GM23338 (cell line): ENCODE measurements at regions not wholly inside any gene's neighbourhood (a gene's known extent, or its start where the extent isn't known, plus 50 kb on each side); places are given as distances from the start of the nearest gene placed in this dataset.

Source experiments
- ATAC-seq: fragments of 200-7000 bp; cut with Tn5 transposase; 3 replicates; pipeline ENCODE4 v1.9.1; 2020
- DNase-seq: peaks from one replicate; pipeline ENCODE4 v3.0.0-alpha.2; 2015; ENCODE audit warnings: low spot score
- H2AFZ ChIP-seq: fragments of 200-600 bp; sonication (generic); 2 replicates; pipeline ENCODE4 v1.8.0; 2016; ENCODE audit warnings: antibody characterized with exemption, mild to moderate bottlenecking, moderate library complexity
- H3F3A ChIP-seq: fragments of 200-600 bp; sonication (generic); replicated peaks from 2 replicates; pipeline ENCODE4 v1.8.0; 2017; ENCODE audit warnings: antibody characterized with exemption, mixed run types, low read depth
- H3K27ac ChIP-seq: fragments of 200-600 bp; sonication (generic); 2 replicates; pipeline ENCODE4 v1.6.1; 2016; ENCODE audit warnings: low read depth
- H3K27me3 ChIP-seq: fragments of 200-600 bp; sonication (generic); 2 replicates; pipeline ENCODE4 v1.8.0; 2016; ENCODE audit warnings: mild to moderate bottlenecking, mixed run types, moderate library complexity; ENCODE audit not compliant: insufficient read depth
- H3K36me3 ChIP-seq: fragments of 200-600 bp; sonication (generic); 2 replicates; pipeline ENCODE4 v1.8.0; 2016; ENCODE audit warnings: mild to moderate bottlenecking; ENCODE audit not compliant: insufficient read depth
- H3K4me1 ChIP-seq: fragments of 200-600 bp; sonication (generic); 2 replicates; pipeline ENCODE4 v1.8.0; 2016; ENCODE audit warnings: mild to moderate bottlenecking, moderate library complexity; ENCODE audit not compliant: insufficient read depth
- H3K4me2 ChIP-seq: fragments of 200-600 bp; sonication (generic); 2 replicates; pipeline ENCODE4 v1.7.1; 2017; ENCODE audit warnings: mixed run types
- H3K4me3 ChIP-seq: fragments of 200-600 bp; sonication (generic); 2 replicates; pipeline ENCODE4 v1.6.1; 2016; ENCODE audit warnings: mixed run types
- H3K79me2 ChIP-seq: fragments of 200-600 bp; sonication (generic); replicated peaks from 2 replicates; pipeline ENCODE4 v1.8.0; 2017; ENCODE audit warnings: mild to moderate bottlenecking; ENCODE audit not compliant: insufficient read depth
- H3K9me2 ChIP-seq: fragments of 200-600 bp; sonication (generic); 2 replicates; pipeline ENCODE4 v1.8.0; 2017; ENCODE audit not compliant: insufficient read depth
- H4K20me1 ChIP-seq: fragments of 200-600 bp; sonication (generic); replicated peaks from 2 replicates; pipeline ENCODE4 v1.8.0; 2017; ENCODE audit warnings: mild to moderate bottlenecking; ENCODE audit not compliant: insufficient read depth
- H3K27ac Mint-ChIP-seq: 2 replicates; pipeline ENCODE4 v1.8.0; 2020; ENCODE audit warnings: inconsistent platforms, mild to moderate bottlenecking, moderate library complexity, mixed read lengths
- H3K27me3 Mint-ChIP-seq: 3 replicates; pipeline ENCODE4 v1.8.0; 2022; ENCODE audit warnings: low read depth, mild to moderate bottlenecking, moderate library complexity, mixed read lengths, inconsistent platforms; ENCODE audit not compliant: insufficient read depth, poor library complexity
- H3K36me3 Mint-ChIP-seq: 3 replicates; pipeline ENCODE4 v1.8.0; 2021; ENCODE audit warnings: low read depth, mild to moderate bottlenecking, inconsistent platforms, moderate library complexity, mixed read lengths
- H3K4me1 Mint-ChIP-seq: 3 replicates; pipeline ENCODE4 v1.8.0; 2020; ENCODE audit warnings: mild to moderate bottlenecking, inconsistent platforms, mixed read lengths
- H3K4me3 Mint-ChIP-seq: 3 replicates; pipeline ENCODE4 v1.8.0; 2021; ENCODE audit warnings: moderate library complexity, mild to moderate bottlenecking, inconsistent platforms, mixed read lengths
- H3K9me3 Mint-ChIP-seq: 3 replicates; pipeline ENCODE4 v1.8.0; 2020; ENCODE audit warnings: moderate library complexity, mild to moderate bottlenecking, inconsistent platforms, mixed read lengths
- CREB1 ChIP-seq: fragments of 250-450 bp; sonication (Bioruptor Pico); IDR thresholded peaks from 2 replicates; pipeline ENCODE4 v1.5.0; 2020; ENCODE audit warnings: low read depth, mild to moderate bottlenecking, moderate library complexity
- EZH2 ChIP-seq: fragments of 200-600 bp; sonication (generic); IDR thresholded peaks from one replicate; pipeline ENCODE4 v1.8.0; 2017; ENCODE audit warnings: antibody characterized with exemption, mild to moderate bottlenecking, low read depth; ENCODE audit not compliant: unreplicated experiment
- EZH2phosphoT487 ChIP-seq: fragments of 200-600 bp; sonication (generic); IDR thresholded peaks from one replicate; pipeline ENCODE4 v1.8.1; 2018; ENCODE audit warnings: antibody characterized with exemption; ENCODE audit not compliant: unreplicated experiment
- JUNB ChIP-seq: IDR thresholded peaks from one replicate; pipeline ENCODE4 v1.6.1; 2016; ENCODE audit warnings: antibody characterized with exemption; ENCODE audit not compliant: unreplicated experiment
- NANOG ChIP-seq: IDR thresholded peaks from 2 replicates; pipeline ENCODE4 v1.6.1; 2016; ENCODE audit warnings: antibody characterized with exemption, borderline replicate concordance
- STAT1 ChIP-seq: IDR thresholded peaks from one replicate; pipeline ENCODE4 v1.6.1; 2016; ENCODE audit warnings: antibody characterized with exemption; ENCODE audit not compliant: unreplicated experiment
- ZNF114 ChIP-seq: fragments of 250-450 bp; sonication (Bioruptor Pico); IDR thresholded peaks from 2 replicates; pipeline ENCODE4 v1.5.0; 2020; ENCODE audit warnings: mild to moderate bottlenecking, moderate library complexity
- ZNF331 ChIP-seq: fragments of 250-450 bp; sonication (Bioruptor Pico); IDR thresholded peaks from 2 replicates; pipeline ENCODE4 v1.5.0; 2020; ENCODE audit warnings: low read depth, mild to moderate bottlenecking, moderate library complexity
- TF ChIP-seq, protein P1 (sequence below), 2 experiments: fragments of 200-600 bp in 1 of 2; sonication (generic) in 1 of 2; conservative IDR thresholded peaks; 2 replicates each; pipeline versions ENCODE4 v1.5.1 to v1.6.1; 2016 to 2017; ENCODE audit warnings: antibody characterized with exemption in 2 of 2, low read depth in 2 of 2, mild to moderate bottlenecking in 2 of 2, moderate library complexity in 1 of 2
- TF ChIP-seq, protein P2 (sequence below): IDR thresholded peaks from one replicate; pipeline ENCODE4 v1.6.1; 2018; ENCODE audit warnings: antibody characterized with exemption; ENCODE audit not compliant: unreplicated experiment
- TF ChIP-seq, protein P3 (sequence below): IDR thresholded peaks from 2 replicates; pipeline ENCODE4 v1.6.1; 2016; ENCODE audit warnings: antibody characterized with exemption
- TF ChIP-seq, protein P4 (sequence below): fragments of 250-450 bp; sonication (Bioruptor Pico); IDR thresholded peaks from 2 replicates; pipeline ENCODE4 v1.5.0; 2020; ENCODE audit warnings: mild to moderate bottlenecking, moderate library complexity

DNA sequence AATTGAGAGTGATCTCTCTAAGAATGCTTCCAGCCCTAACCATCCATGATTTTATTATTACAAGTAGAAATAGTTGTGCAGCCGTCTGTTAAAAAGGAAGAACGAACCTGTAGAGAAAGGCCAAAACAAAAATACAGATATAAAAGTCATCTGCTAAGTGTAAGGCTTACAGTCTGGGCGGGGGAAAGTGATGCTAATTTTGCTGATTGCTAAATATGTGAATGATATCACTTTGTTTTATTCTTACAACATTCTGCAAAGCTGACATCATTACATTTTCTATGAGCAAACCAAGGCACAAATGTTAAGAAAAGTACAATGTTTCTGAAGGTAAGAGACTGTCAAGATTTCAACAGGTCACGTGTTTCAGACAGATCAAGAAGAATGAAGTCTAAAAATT is 101.5 kb upstream of the RAP1B start (continued):
- no peak for TF ChIP-seq CREB1 (CRISPR knock-in tag)
- TF ChIP-seq STAT1 = no peak
- no peak for TF ChIP-seq JUNB
- TF ChIP-seq EZH2phosphoT487 = no peak

DNA sequence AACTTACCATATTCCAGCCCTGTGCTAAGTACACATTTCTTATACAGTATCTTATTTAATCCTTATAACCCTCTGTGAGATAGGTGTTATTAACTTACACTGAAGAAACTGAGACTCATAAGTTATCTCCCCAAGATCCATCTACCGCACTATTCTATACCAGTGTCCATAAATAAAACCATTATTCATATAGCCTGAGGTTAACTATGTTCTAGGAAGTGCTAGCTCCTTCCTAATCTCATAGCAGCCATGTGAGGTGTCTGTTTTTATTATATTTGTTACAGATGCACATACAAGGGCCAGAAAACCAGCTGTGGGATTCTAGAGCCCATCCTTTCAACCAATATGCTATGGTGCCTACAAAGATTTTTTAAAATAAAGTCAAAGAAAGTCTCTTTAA is 100.3 kb upstream of the RAP1B start:
- Histone ChIP-seq H3F3A (no peaks in the 10 kb centered on the region), H3K79me2 (no peaks in the 10 kb centered on the region), H4K20me1 (no peaks in the 10 kb centered on the region), H3K4me2 (no peak overlapping the region), H3K36me3 (no peaks in the 10 kb centered on the region), H3K27ac (no peak overlapping the region), H3K4me1 (no peaks in the 10 kb centered on the region), H3K27me3 (no peaks in the 10 kb centered on the region), H3K4me3 (no peak overlapping the region), H2AFZ (0 out of 2 replicates have a peak overlapping the region, but pooled peaks have one; percentile 18), H3K9me2 (peaks cover 10% of the 10 kb centered on the region)
- Mint-ChIP-seq H3K27ac (no peak overlapping the region), H3K4me1 (no peaks in the 10 kb centered on the region), H3K27me3 (no peaks in the 10 kb centered on the region), H3K36me3 (no peaks in the 10 kb centered on the region), H3K4me3 (no peak overlapping the region), H3K9me3 (no peaks in the 10 kb centered on the region; the same call in 2 of the 3 replicates)
- no peak for ATAC-seq
- DNase-seq = no peak
- TF ChIP-seq, protein P1, sequence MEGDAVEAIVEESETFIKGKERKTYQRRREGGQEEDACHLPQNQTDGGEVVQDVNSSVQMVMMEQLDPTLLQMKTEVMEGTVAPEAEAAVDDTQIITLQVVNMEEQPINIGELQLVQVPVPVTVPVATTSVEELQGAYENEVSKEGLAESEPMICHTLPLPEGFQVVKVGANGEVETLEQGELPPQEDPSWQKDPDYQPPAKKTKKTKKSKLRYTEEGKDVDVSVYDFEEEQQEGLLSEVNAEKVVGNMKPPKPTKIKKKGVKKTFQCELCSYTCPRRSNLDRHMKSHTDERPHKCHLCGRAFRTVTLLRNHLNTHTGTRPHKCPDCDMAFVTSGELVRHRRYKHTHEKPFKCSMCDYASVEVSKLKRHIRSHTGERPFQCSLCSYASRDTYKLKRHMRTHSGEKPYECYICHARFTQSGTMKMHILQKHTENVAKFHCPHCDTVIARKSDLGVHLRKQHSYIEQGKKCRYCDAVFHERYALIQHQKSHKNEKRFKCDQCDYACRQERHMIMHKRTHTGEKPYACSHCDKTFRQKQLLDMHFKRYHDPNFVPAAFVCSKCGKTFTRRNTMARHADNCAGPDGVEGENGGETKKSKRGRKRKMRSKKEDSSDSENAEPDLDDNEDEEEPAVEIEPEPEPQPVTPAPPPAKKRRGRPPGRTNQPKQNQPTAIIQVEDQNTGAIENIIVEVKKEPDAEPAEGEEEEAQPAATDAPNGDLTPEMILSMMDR (conservative IDR thresholded peaks at IDR 0.05; ENCODE audit: low read depth in 2 of 2) = no peak
- TF ChIP-seq NANOG (no peak), STAT1 (no peak), ZNF331 (no peak), ZNF114 (CRISPR knock-in tag) (no peak), JUNB (no peak), CREB1 (CRISPR knock-in tag) (no peak), EZH2 (no peak)
- TF ChIP-seq, protein P2, sequence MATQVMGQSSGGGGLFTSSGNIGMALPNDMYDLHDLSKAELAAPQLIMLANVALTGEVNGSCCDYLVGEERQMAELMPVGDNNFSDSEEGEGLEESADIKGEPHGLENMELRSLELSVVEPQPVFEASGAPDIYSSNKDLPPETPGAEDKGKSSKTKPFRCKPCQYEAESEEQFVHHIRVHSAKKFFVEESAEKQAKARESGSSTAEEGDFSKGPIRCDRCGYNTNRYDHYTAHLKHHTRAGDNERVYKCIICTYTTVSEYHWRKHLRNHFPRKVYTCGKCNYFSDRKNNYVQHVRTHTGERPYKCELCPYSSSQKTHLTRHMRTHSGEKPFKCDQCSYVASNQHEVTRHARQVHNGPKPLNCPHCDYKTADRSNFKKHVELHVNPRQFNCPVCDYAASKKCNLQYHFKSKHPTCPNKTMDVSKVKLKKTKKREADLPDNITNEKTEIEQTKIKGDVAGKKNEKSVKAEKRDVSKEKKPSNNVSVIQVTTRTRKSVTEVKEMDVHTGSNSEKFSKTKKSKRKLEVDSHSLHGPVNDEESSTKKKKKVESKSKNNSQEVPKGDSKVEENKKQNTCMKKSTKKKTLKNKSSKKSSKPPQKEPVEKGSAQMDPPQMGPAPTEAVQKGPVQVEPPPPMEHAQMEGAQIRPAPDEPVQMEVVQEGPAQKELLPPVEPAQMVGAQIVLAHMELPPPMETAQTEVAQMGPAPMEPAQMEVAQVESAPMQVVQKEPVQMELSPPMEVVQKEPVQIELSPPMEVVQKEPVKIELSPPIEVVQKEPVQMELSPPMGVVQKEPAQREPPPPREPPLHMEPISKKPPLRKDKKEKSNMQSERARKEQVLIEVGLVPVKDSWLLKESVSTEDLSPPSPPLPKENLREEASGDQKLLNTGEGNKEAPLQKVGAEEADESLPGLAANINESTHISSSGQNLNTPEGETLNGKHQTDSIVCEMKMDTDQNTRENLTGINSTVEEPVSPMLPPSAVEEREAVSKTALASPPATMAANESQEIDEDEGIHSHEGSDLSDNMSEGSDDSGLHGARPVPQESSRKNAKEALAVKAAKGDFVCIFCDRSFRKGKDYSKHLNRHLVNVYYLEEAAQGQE = no peak
- TF ChIP-seq, protein P3, sequence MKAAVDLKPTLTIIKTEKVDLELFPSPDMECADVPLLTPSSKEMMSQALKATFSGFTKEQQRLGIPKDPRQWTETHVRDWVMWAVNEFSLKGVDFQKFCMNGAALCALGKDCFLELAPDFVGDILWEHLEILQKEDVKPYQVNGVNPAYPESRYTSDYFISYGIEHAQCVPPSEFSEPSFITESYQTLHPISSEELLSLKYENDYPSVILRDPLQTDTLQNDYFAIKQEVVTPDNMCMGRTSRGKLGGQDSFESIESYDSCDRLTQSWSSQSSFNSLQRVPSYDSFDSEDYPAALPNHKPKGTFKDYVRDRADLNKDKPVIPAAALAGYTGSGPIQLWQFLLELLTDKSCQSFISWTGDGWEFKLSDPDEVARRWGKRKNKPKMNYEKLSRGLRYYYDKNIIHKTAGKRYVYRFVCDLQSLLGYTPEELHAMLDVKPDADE = no peak
- TF ChIP-seq, protein P4, sequence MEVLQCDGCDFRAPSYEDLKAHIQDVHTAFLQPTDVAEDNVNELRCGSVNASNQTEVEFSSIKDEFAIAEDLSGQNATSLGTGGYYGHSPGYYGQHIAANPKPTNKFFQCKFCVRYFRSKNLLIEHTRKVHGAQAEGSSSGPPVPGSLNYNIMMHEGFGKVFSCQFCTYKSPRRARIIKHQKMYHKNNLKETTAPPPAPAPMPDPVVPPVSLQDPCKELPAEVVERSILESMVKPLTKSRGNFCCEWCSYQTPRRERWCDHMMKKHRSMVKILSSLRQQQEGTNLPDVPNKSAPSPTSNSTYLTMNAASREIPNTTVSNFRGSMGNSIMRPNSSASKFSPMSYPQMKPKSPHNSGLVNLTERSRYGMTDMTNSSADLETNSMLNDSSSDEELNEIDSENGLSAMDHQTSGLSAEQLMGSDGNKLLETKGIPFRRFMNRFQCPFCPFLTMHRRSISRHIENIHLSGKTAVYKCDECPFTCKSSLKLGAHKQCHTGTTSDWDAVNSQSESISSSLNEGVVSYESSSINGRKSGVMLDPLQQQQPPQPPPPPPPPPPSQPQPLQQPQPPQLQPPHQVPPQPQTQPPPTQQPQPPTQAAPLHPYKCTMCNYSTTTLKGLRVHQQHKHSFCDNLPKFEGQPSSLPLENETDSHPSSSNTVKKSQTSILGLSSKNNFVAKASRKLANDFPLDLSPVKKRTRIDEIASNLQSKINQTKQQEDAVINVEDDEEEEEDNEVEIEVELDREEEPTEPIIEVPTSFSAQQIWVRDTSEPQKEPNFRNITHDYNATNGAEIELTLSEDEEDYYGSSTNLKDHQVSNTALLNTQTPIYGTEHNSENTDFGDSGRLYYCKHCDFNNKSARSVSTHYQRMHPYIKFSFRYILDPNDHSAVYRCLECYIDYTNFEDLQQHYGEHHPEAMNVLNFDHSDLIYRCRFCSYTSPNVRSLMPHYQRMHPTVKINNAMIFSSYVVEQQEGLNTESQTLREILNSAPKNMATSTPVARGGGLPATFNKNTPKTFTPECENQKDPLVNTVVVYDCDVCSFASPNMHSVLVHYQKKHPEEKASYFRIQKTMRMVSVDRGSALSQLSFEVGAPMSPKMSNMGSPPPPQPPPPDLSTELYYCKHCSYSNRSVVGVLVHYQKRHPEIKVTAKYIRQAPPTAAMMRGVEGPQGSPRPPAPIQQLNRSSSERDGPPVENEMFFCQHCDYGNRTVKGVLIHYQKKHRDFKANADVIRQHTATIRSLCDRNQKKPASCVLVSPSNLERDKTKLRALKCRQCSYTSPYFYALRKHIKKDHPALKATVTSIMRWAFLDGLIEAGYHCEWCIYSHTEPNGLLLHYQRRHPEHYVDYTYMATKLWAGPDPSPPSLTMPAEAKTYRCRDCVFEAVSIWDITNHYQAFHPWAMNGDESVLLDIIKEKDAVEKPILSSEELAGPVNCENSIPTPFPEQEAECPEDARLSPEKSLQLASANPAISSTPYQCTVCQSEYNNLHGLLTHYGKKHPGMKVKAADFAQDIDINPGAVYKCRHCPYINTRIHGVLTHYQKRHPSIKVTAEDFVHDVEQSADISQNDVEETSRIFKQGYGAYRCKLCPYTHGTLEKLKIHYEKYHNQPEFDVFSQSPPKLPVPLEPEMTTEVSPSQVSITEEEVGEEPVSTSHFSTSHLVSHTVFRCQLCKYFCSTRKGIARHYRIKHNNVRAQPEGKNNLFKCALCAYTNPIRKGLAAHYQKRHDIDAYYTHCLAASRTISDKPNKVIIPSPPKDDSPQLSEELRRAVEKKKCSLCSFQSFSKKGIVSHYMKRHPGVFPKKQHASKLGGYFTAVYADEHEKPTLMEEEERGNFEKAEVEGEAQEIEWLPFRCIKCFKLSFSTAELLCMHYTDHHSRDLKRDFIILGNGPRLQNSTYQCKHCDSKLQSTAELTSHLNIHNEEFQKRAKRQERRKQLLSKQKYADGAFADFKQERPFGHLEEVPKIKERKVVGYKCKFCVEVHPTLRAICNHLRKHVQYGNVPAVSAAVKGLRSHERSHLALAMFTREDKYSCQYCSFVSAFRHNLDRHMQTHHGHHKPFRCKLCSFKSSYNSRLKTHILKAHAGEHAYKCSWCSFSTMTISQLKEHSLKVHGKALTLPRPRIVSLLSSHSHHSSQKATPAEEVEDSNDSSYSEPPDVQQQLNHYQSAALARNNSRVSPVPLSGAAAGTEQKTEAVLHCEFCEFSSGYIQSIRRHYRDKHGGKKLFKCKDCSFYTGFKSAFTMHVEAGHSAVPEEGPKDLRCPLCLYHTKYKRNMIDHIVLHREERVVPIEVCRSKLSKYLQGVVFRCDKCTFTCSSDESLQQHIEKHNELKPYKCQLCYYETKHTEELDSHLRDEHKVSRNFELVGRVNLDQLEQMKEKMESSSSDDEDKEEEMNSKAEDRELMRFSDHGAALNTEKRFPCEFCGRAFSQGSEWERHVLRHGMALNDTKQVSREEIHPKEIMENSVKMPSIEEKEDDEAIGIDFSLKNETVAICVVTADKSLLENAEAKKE (CRISPR knock-in tag) = no peak
